ENCODE measurements at regions not wholly inside any gene's neighbourhood (a gene's known extent, or its start where the extent isn't known, plus 50 kb on each side); places are given as distances from the start of the nearest gene placed in this dataset.

GRCh38 chr2:77807531-77808215 is 285.5 kb upstream of the LRRTM4 start:
- TF ChIP-seq, protein P1, sequence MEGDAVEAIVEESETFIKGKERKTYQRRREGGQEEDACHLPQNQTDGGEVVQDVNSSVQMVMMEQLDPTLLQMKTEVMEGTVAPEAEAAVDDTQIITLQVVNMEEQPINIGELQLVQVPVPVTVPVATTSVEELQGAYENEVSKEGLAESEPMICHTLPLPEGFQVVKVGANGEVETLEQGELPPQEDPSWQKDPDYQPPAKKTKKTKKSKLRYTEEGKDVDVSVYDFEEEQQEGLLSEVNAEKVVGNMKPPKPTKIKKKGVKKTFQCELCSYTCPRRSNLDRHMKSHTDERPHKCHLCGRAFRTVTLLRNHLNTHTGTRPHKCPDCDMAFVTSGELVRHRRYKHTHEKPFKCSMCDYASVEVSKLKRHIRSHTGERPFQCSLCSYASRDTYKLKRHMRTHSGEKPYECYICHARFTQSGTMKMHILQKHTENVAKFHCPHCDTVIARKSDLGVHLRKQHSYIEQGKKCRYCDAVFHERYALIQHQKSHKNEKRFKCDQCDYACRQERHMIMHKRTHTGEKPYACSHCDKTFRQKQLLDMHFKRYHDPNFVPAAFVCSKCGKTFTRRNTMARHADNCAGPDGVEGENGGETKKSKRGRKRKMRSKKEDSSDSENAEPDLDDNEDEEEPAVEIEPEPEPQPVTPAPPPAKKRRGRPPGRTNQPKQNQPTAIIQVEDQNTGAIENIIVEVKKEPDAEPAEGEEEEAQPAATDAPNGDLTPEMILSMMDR (conservative IDR thresholded peaks at IDR 0.05 in 1 of 2, IDR thresholded peaks at IDR 0.05 in 1 of 2; ENCODE audit: low read depth in 1 of 2, low read length in 2 of 2), result no peak
- no peak for TF ChIP-seq EZH2 (IDR thresholded peaks at IDR 0.05; ENCODE audit: low read length, missing control alignments)
